ENCODE measurements at regions not wholly inside any gene's neighbourhood (a gene's known extent, or its start where the extent isn't known, plus 50 kb on each side); places are given as distances from the start of the nearest gene placed in this dataset.
"Not testable (repeated sequence)": the region's sequence is repeated elsewhere in the genome, so short reads cannot be mapped to it uniquely, and the experiment has no call there.

DNA sequence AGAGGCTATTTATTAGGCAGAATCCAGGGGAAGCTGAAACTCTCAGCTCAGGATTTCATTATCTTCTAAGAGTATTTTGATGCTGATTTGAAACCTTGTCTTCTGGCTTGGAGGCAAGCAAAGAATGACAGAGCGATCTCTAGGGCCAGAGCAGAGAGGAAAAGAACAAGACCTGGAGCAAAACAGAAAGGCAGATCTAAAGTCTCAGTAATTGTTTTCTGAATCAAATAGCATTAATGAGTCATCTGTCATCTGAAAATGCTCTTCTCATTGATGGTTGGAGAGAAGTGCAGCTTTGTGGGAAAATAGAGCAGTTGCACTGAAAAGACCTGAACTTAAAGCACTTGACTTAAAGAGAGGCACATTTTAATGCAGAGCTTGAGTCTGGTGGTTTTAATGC lies 385.9 kb downstream of the RAP2B start:
- WGBS (ENCODE audit: missing lambda C conversion rate), result 40% methylated on average over 1 of the region's 1 CpG

GRCh38 chr3:153549686-153550085 lies 387.7 kb downstream of the RAP2B start:
- FAIRE-seq; DNase-seq (ENCODE audit: low read depth in 1 of 2, low spot score in 1 of 2); H3K27ac ChIP-seq: not testable (repeated sequence)

More for the DNA sequence above, 385.9 kb downstream of the RAP2B start:
- no peak overlapping the region for H3K4me3 ChIP-seq
- TF ChIP-seq BHLHE40 (IDR thresholded peaks at IDR 0.05; ENCODE audit: low read depth, low read length), result no peak
- H3K27ac ChIP-seq, result no peak overlapping the region
- ChIA-PET POLR2A (no interaction called here), CTCF (no interaction called here)
- ATAC-seq (no peak), DNase-seq (ENCODE audit: low read depth in 1 of 2, low spot score in 1 of 2) (no peak), FAIRE-seq (no peak)
- H3K4me1 ChIP-seq, result no peaks in the 10 kb centered on the region
- no peak overlapping the region for H3K4me2 ChIP-seq
- H3K9me3 ChIP-seq, result no peaks in the 10 kb centered on the region

GRCh38 chr3:153551536-153552285 lies 389.7 kb downstream of the RAP2B start:
- no peak for DNase-seq (ENCODE audit: low read depth in 1 of 2, low spot score in 1 of 2)
- TF ChIP-seq, protein P1, sequence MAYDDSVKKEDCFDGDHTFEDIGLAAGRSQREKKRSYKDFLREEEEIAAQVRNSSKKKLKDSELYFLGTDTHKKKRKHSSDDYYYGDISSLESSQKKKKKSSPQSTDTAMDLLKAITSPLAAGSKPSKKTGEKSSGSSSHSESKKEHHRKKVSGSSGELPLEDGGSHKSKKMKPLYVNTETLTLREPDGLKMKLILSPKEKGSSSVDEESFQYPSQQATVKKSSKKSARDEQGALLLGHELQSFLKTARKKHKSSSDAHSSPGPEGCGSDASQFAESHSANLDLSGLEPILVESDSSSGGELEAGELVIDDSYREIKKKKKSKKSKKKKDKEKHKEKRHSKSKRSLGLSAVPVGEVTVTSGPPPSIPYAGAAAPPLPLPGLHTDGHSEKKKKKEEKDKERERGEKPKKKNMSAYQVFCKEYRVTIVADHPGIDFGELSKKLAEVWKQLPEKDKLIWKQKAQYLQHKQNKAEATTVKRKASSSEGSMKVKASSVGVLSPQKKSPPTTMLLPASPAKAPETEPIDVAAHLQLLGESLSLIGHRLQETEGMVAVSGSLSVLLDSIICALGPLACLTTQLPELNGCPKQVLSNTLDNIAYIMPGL (CRISPR knock-in tag; IDR thresholded peaks at IDR 0.05; ENCODE audit: borderline replicate concordance), result no peak
- no peak for TF ChIP-seq ZSCAN20 (CRISPR knock-in tag; IDR thresholded peaks at IDR 0.05)
- no peak for TF ChIP-seq ZNF302 (CRISPR knock-in tag; IDR thresholded peaks at IDR 0.05)
- no peak for TF ChIP-seq HOXB13 (CRISPR knock-in tag; IDR thresholded peaks at IDR 0.05; ENCODE audit: low read depth)
- no peak for TF ChIP-seq FOXS1 (CRISPR knock-in tag; IDR thresholded peaks at IDR 0.05)
- TF ChIP-seq USF2 (IDR thresholded peaks at IDR 0.05), result no peak
- TF ChIP-seq HOXA7 (CRISPR knock-in tag; IDR thresholded peaks at IDR 0.05), result no peak
- TF ChIP-seq ATOH8 (CRISPR knock-in tag; IDR thresholded peaks at IDR 0.05; ENCODE audit: low read depth), result no peak
- TF ChIP-seq FOSB (CRISPR knock-in tag; IDR thresholded peaks at IDR 0.05), result no peak
- no peak for TF ChIP-seq KDM1A (IDR thresholded peaks at IDR 0.05; ENCODE audit: low read depth)
- H3K4me1 ChIP-seq, result no peaks in the 10 kb centered on the region
- no peak overlapping the region for H3K27ac ChIP-seq
- 31% methylated on average over 4 of the region's 4 CpGs for WGBS (ENCODE audit: missing lambda C conversion rate)
- ChIA-PET CTCF (no interaction called here), POLR2A (no interaction called here)
- FAIRE-seq, result no peak
- no peaks in the 10 kb centered on the region for H3K9me3 ChIP-seq
- no peak overlapping the region for H3K4me2 ChIP-seq
- ATAC-seq, result no peak
- H3K4me3 ChIP-seq, result no peak overlapping the region

More at GRCh38 chr3:153549686-153550085, 387.7 kb downstream of the RAP2B start:
- H3K4me2 ChIP-seq, ATAC-seq, POLR2A ChIA-PET, H3K4me3 ChIP-seq, H3K9me3 ChIP-seq, H3K4me1 ChIP-seq, CTCF ChIA-PET: not testable (repeated sequence)

DNA sequence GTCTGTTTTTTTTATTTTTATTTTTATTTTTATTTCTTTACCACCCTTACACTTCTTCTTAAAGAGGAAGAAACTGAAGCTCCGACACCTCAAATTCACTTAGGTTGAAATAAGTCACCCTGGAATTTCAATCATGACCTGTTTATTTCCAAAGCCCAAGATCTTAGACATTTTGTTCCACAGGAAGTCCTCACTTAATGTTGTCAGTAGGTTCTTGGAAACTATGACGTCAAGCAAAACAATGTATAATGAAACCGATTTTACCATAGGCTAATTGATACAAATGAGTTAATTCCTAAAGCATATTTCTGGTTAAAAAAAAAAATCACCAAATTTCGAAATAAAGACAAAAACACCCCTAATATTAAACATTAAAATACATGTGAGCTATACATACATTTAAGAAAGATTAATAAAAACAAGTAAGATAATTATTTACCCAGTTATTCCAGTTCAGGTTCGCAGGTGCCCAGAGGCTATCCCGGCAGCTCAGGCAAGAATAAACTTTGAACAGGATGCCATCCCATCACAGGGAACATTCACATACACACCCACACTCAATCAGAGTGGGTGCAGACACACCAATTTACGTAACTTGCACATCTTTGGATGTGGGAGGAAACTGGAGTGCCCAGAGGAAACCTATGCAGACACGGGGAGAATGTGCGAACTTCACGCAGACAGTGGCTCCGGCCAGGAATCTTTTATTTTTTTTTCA lies 391.0 kb downstream of the RAP2B start:
- ATAC-seq (no peak), DNase-seq (ENCODE audit: low read depth in 1 of 2, low spot score in 1 of 2) (no peak), FAIRE-seq (no peak)
- Histone ChIP-seq H3K4me3 (no peak overlapping the region), H3K27ac (no peak overlapping the region), H3K9me3 (no peaks in the 10 kb centered on the region), H3K4me2 (0 out of 3 replicates have a peak overlapping the region, but pooled peaks have one; percentile 18), H3K4me1 (no peaks in the 10 kb centered on the region)
- ChIA-PET CTCF (no interaction called here), POLR2A (no interaction called here)
- no peak for TF ChIP-seq RNF2 (IDR thresholded peaks at IDR 0.05; ENCODE audit: borderline replicate concordance, low read depth)
- TF ChIP-seq KDM1A (IDR thresholded peaks at IDR 0.05; ENCODE audit: low read depth), result no peak
- no peak for TF ChIP-seq FOSB (CRISPR knock-in tag; IDR thresholded peaks at IDR 0.05)
- TF ChIP-seq SMC3 (IDR thresholded peaks at IDR 0.05), result no peak
- WGBS (ENCODE audit: missing lambda C conversion rate), result 48% methylated on average over 11 of the region's 11 CpGs

Data from A549 (cell line).